ENCODE measurements at regions not wholly inside any gene's neighbourhood (a gene's known extent, or its start where the extent isn't known, plus 50 kb on each side); places are given as distances from the start of the nearest gene placed in this dataset.
"Not testable (repeated sequence)": the region's sequence is repeated elsewhere in the genome, so short reads cannot be mapped to it uniquely, and the experiment has no call there.

GRCh38 chr13:84744203-84744602 is 861.9 kb upstream of the SLITRK1 start:
- no peak for DNase-seq (ENCODE audit: low spot score)

DNA sequence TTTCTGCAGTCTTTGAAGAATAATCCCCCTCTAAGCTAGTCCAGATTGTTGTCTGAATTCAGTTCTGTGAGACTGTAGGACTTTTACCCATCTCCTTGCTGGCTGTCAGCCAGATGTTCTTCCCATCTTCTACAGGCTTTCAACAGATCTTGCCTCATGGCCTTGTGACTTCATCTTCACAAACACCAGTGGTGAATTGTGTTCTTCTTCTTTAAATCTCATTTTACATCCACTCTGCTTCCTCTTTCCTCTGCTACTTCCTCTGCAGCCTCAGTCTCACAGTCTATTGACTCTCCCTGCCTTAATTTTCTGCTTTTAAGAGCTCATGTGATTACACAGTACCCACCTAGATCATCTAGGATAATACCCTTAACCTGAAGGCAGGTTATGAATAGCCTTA is 859.0 kb upstream of the SLITRK1 start:
- no peak for DNase-seq (ENCODE audit: low spot score)

DNA sequence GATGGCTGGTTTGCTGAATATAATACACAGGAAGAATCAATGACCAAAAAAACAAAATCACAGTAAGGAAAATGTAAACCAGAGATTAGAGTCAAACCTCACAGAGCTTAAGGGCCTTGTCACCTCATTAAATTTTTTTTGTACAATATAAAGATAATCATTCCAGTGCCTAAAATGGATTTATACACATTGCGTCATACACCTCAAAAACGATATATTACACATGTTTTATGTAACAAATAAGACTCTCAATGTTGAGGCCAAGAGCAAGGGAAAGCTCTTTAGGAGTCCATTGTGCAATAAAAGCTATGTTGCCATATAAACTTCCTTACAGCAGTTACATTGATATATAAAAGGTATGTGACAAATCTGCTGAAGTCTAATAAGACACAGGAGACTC is 856.7 kb upstream of the SLITRK1 start:
- no peak for DNase-seq (ENCODE audit: low spot score)

- DNase-seq (ENCODE audit: low spot score): no peak
Measured at GRCh38 chr13:84737661-84738060, 855.4 kb upstream of the SLITRK1 start.

GRCh38 chr13:84730376-84730775 is 848.1 kb upstream of the SLITRK1 start:
- no peak for DNase-seq (ENCODE audit: low spot score)

GRCh38 chr13:84705982-84706710 is 823.9 kb upstream of the SLITRK1 start:
- DNase-seq (ENCODE audit: low spot score): no peak

DNA sequence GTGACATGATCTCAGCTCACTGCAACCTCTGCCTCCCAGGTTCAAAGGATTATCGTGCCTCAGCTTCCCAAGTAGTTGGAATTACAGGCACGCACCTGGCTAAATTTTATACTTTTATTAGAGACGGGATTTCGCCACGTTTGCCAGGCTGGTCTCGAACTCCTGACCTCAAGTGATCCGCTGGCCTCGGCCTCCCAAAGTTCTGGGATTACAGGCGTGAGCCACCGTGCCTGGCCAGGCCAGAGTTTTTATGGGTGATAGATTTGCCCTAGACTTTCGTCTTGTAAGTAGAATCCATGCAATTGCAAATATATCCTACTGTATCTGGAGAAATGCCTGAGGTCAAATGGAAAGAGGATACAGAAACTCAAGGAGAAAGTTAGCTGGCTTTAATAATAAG is 819.9 kb upstream of the SLITRK1 start:
- no peak for DNase-seq (ENCODE audit: low spot score)

GRCh38 chr13:84697591-84697990 is 815.3 kb upstream of the SLITRK1 start:
- not testable (repeated sequence) for DNase-seq (ENCODE audit: low spot score)

- no peak for DNase-seq (ENCODE audit: low spot score)
Measured at GRCh38 chr13:84686973-84687372, 804.7 kb upstream of the SLITRK1 start.

DNA sequence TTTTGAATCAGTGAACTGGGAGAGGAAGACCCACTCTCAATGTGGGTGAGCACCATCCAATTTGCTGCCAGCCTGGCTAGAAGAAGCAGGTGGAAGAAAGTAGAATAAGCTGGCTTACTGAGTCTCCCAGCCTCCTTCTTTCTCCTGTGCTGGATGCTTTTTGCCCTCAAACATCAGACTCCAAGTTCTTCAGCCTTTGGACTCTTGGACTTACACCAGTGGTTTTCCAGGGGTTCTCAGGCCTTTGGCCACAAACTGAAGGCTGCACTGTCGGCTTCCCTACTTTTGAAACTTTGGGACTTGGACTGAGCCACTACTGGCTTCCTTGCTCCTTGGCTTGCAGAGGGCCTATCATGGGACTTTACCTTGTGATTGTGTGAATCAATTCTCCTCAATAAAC is 804.2 kb upstream of the SLITRK1 start:
- DNase-seq (ENCODE audit: low spot score): no peak

GRCh38 chr13:84684804-84685203 is 802.5 kb upstream of the SLITRK1 start:
- DNase-seq (ENCODE audit: low spot score): no peak

GRCh38 chr13:84684048-84684662 is 801.9 kb upstream of the SLITRK1 start:
- DNase-seq (ENCODE audit: low spot score): no peak

- no peak for DNase-seq (ENCODE audit: low spot score)
Measured at GRCh38 chr13:84683448-84683847, 801.2 kb upstream of the SLITRK1 start.

DNA sequence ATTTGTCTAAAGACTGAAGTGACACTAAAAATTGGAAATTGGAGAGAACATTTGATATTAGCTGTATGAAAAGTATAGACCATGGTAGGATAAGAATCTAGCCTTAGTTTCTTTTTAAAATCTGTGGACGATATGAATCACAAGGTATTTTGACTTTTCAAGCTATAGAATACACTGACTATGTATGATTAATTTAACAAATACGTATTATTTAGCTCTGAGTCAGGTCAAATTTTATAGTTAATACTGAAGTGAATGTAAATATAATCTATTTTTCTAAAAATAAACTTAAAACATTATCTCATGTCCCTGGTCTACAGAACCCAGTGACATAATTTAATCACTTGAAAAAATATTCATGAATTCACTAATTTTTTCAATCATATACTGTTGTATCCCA is 795.6 kb upstream of the SLITRK1 start:
- no peak for DNase-seq (ENCODE audit: low spot score)

- no peak for DNase-seq (ENCODE audit: low spot score)
Measured at GRCh38 chr13:84672616-84673015, 790.3 kb upstream of the SLITRK1 start.

DNA sequence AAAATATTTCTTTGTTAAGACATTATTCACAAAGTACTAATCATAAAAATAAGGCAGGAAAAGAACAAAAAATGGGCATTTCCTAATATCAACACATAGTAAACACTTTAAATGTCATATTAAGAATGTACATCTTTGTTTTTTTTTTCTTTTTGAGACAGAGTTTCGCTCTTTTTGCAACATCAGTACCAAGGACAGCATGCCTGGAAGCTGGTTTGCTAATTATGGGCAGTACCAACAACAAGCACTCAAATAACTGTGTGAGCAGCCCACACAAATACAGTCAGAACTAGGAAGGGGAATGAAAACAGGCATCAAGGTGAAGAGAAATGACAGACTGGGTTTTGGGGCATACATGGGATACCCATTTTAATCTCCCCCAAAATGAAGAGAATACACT is 788.0 kb upstream of the SLITRK1 start:
- DNase-seq (ENCODE audit: low spot score): no peak

DNA sequence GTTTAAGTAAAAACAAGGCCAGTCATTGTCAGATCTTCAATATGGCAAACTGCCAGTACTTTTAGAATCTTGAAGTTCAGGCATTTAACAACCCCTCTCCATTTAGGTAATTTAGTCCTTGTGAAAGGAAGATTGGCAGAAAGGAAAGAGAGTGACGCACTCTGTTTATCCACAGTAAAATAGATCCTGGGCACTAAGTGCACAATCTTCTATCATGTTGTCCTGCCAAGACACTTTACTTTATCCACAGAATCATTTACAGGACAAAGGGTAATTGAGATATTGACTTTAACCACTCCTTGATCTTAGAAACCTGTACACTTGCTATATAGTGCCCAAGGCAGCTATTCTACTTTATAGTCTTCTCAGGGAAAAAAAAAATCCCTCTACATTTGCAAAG is 786.4 kb upstream of the SLITRK1 start:
- DNase-seq (ENCODE audit: low spot score): no peak

- DNase-seq (ENCODE audit: low spot score): no peak
Measured at GRCh38 chr13:84662491-84662890, 780.2 kb upstream of the SLITRK1 start.

DNA sequence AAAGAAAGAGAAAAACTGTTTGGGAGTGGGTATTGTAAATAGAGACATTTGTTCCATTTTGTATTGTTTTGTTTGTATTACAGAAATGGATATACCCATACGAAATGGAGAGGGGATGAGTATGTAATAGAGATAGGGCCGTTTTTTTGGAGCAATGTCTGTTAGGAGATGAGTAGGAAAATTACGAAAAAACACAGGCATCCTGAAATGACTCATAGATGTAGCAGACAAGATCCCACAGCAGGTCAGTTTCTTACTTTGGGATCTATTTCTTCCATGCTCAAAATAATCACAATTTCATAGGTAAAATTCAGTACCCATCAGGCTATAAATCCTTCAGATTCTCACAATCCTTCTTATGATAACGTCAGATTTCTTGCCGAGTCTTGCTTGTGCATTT is 779.4 kb upstream of the SLITRK1 start:
- no peak for DNase-seq (ENCODE audit: low spot score)

GRCh38 chr13:84659359-84659661 is 777.0 kb upstream of the SLITRK1 start:
- DNase-seq (ENCODE audit: low spot score): no peak

- DNase-seq (ENCODE audit: low spot score): no peak
Measured at GRCh38 chr13:84658491-84659358, 776.5 kb upstream of the SLITRK1 start.

- DNase-seq (ENCODE audit: low spot score): no peak
Measured at GRCh38 chr13:84655677-84656076, 773.4 kb upstream of the SLITRK1 start.

DNA sequence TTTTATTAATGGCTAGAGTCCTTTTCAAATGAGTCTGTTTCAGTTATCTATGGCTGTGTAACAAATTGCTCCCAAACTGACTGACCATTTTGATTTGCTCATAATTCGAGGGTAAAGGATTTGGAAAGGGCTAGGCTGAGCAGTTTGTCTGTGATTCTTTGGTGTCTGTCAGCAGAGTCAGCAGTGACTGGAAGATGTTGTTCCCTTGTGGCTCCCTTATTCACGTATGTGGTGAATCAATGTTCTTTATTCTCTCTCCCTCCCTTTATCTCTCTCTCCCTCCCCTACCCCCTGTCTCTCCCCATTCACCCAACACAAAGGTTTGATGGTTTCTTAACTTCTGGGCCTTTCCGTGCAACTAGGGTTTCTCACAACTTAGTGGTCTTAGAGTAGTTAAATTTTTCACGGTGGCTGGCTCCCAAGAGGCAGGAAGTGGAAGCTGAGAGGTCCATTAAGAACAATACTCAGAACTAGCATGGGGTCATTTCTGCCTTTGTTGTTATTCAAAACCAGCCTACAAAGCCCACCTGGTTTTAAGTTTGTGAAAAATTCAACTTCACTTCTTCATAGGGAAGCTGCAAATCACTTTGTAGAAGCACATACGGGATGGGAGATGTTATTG is 772.5 kb upstream of the SLITRK1 start:
- no peak for DNase-seq (ENCODE audit: low spot score)

Data from HuH-7.5 (cell line).